ENCODE measurements at regions not wholly inside any gene's neighbourhood (a gene's known extent, or its start where the extent isn't known, plus 50 kb on each side); places are given as distances from the start of the nearest gene placed in this dataset.

- TF ChIP-seq POLR2AphosphoS5 (IDR thresholded peaks at IDR 0.05; ENCODE audit: borderline replicate concordance, low read depth, low read length) (no peak), EZH2 (IDR thresholded peaks at IDR 0.05) (no peak), FOXP2 (optimal IDR thresholded peaks at IDR 0.05; ENCODE audit: control extremely low read depth, extremely low read length, insufficient read depth) (no peak)
These were observed 217.9 kb upstream of the MOCS1 start for GRCh38 chr6:40152196-40152595.

Measured in SK-N-MC (cell line).